Stomach (tissue), 8 donors: ENCODE measurements at regions not wholly inside any gene's neighbourhood (a gene's known extent, or its start where the extent isn't known, plus 50 kb on each side); places are given as distances from the start of the nearest gene placed in this dataset.

Experiments used
- DNase-seq, 2 donors: peaks; one replicate each; pipeline versions ENCODE4 v3.0.0 to v3.0.0-alpha.2; 2013 to 2019
- H3K27ac ChIP-seq, 5 donors: fragments of 200-600 bp in 4 of 5; sonication (generic) in 4 of 5; one replicate each; pipeline ENCODE4 v1.5.1; 2013 to 2019; ENCODE audit warnings: mild to moderate bottlenecking in 1 of 5, moderate library complexity in 1 of 5
- H3K27me3 ChIP-seq, 3 donors: fragments of 200-600 bp; sonication (generic); one replicate each; pipeline ENCODE4 v1.5.1; 2017 to 2019; ENCODE audit warnings: mixed run types in 1 of 3
- H3K36me3 ChIP-seq, 4 donors: fragments of 200-600 bp; sonication (generic); 1 replicate in 3 of 4; 2 replicates in 1 of 4; pipeline ENCODE4 v1.5.1; 2016 to 2019
- H3K4me1 ChIP-seq, 4 donors: fragments of 200-600 bp; sonication (generic); one replicate each; pipeline ENCODE4 v1.5.1; 2016 to 2019
- H3K4me3 ChIP-seq, 4 donors: fragments of 200-600 bp; sonication (generic) in 3 of 4; one replicate each; pipeline ENCODE4 v1.5.1; 2016 to 2019; ENCODE audit warnings: mild to moderate bottlenecking in 1 of 4
- H3K9me3 ChIP-seq, 4 donors: fragments of 200-600 bp; sonication (generic); one replicate each; pipeline ENCODE4 v1.5.1; 2016 to 2019
- EP300 ChIP-seq: sonication (generic); formaldehyde crosslinking; IDR thresholded peaks from one replicate; pipeline ENCODE4 v1.6.1; 2017; ENCODE audit warnings: antibody characterized with exemption
- POLR2A ChIP-seq, 4 donors: fragments of 450-650 bp; IDR thresholded peaks; one replicate each; pipeline ENCODE4 v1.6.1; 2016; ENCODE audit warnings: antibody characterized with exemption in 4 of 4, control low read depth in 2 of 4, mild to moderate bottlenecking in 1 of 4, moderate library complexity in 1 of 4
- POLR2AphosphoS5 ChIP-seq, 3 donors: sonication (generic); formaldehyde crosslinking; IDR thresholded peaks; one replicate each; pipeline ENCODE4 v1.6.1; 2016; ENCODE audit warnings: antibody characterized with exemption in 3 of 3
- WGBS, 5 donors: extraction: QIAGEN DNeasy Blood & Tissue Kit in 3 of 5; methylation state at CpG; one replicate each; pipeline versions ENCODE4 v1.1.5 to v1.1.7; 2013 to 2018; 5-methylcytosine and 5-hydroxymethylcytosine counted together
- intact Hi-C: fragments of 100-400 bp; cut with DNase I; formaldehyde crosslinking; loops from one replicate; pipeline ENCODE4 v1.15.1; 2023; ENCODE audit warnings: low total_unique reads
- TF ChIP-seq, protein P1 (sequence below), 7 experiments: fragments of 450-650 bp in 4 of 7; fragments of 200-600 bp in 3 of 7; sonication (generic) in 3 of 7; IDR thresholded peaks; one replicate each; pipeline ENCODE4 v1.5.1; 2016 to 2019; ENCODE audit warnings: antibody characterized with exemption in 7 of 7, control low read depth in 2 of 7, mild to moderate bottlenecking in 1 of 7
- donor health status: healthy with polysubstance abuse.
- donor health status: Bipolar disorder and iron deficiency.
- donor health status: healthy.

DNA sequence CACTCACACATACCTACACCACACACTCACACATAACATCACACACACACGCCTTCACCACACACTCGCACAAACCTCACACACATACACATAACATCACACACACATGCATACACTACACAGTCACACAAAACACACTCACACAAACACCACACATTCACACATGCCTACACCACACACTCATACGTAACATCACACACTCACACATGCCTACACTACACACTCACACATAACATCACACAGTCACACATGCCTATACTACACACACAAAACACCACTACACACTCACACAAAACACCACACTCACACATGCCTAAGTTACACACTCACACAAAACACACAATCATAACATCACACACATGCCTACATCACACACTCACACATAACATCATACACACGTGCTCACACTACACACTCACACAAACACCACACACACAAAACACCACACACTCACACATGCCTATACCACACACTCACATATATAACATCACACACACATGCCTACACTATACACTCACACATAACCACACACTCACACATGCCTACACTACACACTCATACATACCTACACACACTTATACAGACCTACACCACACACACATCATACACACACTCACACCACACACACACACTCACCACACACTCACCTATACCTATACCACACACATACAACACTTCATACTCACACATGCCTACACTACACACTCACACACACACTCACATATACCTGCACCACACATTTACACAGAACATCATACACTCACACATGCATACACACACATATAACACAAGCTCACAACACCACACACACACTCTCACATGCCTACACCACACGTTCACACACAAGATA lies 383.5 kb downstream of the C6orf118 start:
- H3K4me1 ChIP-seq = peaks cover 0 to 7% (median 0%) of the 10 kb centered on the region in 4 donors
- intact Hi-C loops = no loop called here
- WGBS, 5 donors = 86 to 89% (median 87%) methylated on average over 5 of the region's 5 CpGs
- no peaks in the 10 kb centered on the region for H3K9me3 ChIP-seq
- H3K36me3 ChIP-seq = no peaks in the 10 kb centered on the region
- TF ChIP-seq, protein P1, sequence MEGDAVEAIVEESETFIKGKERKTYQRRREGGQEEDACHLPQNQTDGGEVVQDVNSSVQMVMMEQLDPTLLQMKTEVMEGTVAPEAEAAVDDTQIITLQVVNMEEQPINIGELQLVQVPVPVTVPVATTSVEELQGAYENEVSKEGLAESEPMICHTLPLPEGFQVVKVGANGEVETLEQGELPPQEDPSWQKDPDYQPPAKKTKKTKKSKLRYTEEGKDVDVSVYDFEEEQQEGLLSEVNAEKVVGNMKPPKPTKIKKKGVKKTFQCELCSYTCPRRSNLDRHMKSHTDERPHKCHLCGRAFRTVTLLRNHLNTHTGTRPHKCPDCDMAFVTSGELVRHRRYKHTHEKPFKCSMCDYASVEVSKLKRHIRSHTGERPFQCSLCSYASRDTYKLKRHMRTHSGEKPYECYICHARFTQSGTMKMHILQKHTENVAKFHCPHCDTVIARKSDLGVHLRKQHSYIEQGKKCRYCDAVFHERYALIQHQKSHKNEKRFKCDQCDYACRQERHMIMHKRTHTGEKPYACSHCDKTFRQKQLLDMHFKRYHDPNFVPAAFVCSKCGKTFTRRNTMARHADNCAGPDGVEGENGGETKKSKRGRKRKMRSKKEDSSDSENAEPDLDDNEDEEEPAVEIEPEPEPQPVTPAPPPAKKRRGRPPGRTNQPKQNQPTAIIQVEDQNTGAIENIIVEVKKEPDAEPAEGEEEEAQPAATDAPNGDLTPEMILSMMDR (IDR thresholded peaks at IDR 0.05) = no peak
- TF ChIP-seq POLR2A (IDR thresholded peaks at IDR 0.05) = no peak
- TF ChIP-seq POLR2AphosphoS5 (IDR thresholded peaks at IDR 0.05) = no peak
- TF ChIP-seq EP300 = no peak
- H3K27me3 ChIP-seq = no peaks in the 10 kb centered on the region
- no peak for DNase-seq
- H3K27ac ChIP-seq = no peak overlapping the region
- no peak overlapping the region for H3K4me3 ChIP-seq

DNA sequence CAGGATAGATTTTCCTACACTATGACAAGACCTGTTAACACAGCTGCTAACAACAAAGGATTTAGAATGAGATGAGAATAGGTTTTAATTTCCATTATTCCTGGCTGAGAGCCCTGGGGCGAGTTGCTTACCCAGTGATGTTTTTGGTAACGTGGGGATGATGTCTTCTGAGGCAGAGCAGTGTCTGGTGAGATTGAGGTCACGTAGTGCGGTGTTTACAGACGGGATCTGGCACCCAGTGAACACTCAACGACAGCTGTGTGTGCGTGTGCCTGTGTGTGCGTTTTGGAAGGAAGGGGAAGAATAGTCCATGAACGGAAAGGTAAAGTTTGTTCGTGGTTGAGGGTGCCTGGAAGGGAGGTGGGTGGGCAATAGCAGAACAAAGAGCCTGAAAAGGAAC lies 384.7 kb downstream of the C6orf118 start:
- peak in 1 of 2 donors; percentile 24 for DNase-seq
- no peak for TF ChIP-seq POLR2AphosphoS5 (IDR thresholded peaks at IDR 0.05)
- Histone ChIP-seq H3K9me3 (no peaks in the 10 kb centered on the region), H3K27me3 (no peaks in the 10 kb centered on the region), H3K36me3 (no peaks in the 10 kb centered on the region), H3K4me3 (no peak overlapping the region), H3K27ac (no peak overlapping the region), H3K4me1 (peaks cover 0 to 7% (median 0%) of the 10 kb centered on the region in 4 donors)
- WGBS, 5 donors = 34 to 53% (median 40%) methylated on average over 10 of the region's 10 CpGs
- intact Hi-C loops = no loop called here

DNA sequence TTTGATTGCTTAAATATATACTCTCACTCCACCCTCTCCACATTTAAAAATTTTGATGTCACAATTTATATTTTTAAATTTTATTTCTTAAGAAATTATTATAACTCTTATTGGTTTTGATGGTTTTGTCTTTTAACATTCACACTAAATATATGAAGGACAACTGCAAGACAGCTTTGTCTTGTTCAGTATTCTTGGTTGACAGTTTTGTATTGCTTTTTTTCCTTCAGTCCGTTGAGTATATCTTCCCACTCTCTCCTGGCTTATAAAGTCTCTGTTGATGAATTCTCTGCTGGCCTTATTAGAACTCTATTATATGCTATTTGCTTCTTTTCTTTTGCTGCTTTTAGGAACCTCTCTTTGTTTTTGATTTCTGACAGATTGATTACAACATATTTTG lies 392.2 kb downstream of the C6orf118 start:
- Histone ChIP-seq H3K4me1 (peaks cover 0 to under 1% (median 0%) of the 10 kb centered on the region in 4 donors), H3K27me3 (no peaks in the 10 kb centered on the region), H3K27ac (no peak overlapping the region), H3K36me3 (no peaks in the 10 kb centered on the region), H3K4me3 (no peak overlapping the region), H3K9me3 (peaks cover 0 to 26% (median 6%) of the 10 kb centered on the region in 4 donors)
- intact Hi-C loops = no loop called here
- WGBS, 5 donors = 80 to 91% (median 82%) methylated on average over 1 of the region's 1 CpG
- no peak for DNase-seq
- TF ChIP-seq POLR2AphosphoS5 (IDR thresholded peaks at IDR 0.05) (no peak), EP300 (no peak), POLR2A (IDR thresholded peaks at IDR 0.05) (no peak)
- TF ChIP-seq, protein P1 (IDR thresholded peaks at IDR 0.05) = no peak

- H3K27me3 ChIP-seq = no peaks in the 10 kb centered on the region
- peaks cover 0 to 26% (median 6%) of the 10 kb centered on the region in 4 donors for H3K9me3 ChIP-seq
- H3K27ac ChIP-seq = no peak overlapping the region
- H3K36me3 ChIP-seq = no peaks in the 10 kb centered on the region
- H3K4me1 ChIP-seq = peaks cover 0 to 12% (median 8%) of the 10 kb centered on the region in 4 donors
- no peak overlapping the region for H3K4me3 ChIP-seq
- WGBS, 5 donors = 66 to 83% (median 76%) methylated on average over 3 of the region's 3 CpGs
- DNase-seq = no peak
- intact Hi-C loops = no loop called here
- TF ChIP-seq POLR2AphosphoS5 (IDR thresholded peaks at IDR 0.05) (no peak), EP300 (no peak), POLR2A (IDR thresholded peaks at IDR 0.05) (no peak)
- TF ChIP-seq, protein P1 (IDR thresholded peaks at IDR 0.05) = no peak
Measured at GRCh38 chr6:164916087-164916486, 393.3 kb downstream of the C6orf118 start.
